HCT116 (cell line): ENCODE measurements at regions not wholly inside any gene's neighbourhood (a gene's known extent, or its start where the extent isn't known, plus 50 kb on each side); places are given as distances from the start of the nearest gene placed in this dataset.

Experiments
- CBX3 ChIP-seq: IDR thresholded peaks from 2 replicates; pipeline ENCODE4 v1.6.1; 2012; ENCODE audit warnings: low read depth
- CEBPB ChIP-seq: IDR thresholded peaks from 2 replicates; pipeline ENCODE4 v1.6.1; 2012; ENCODE audit warnings: low read depth
- CTCF ChIP-seq, 3 experiments: fragments of 200-600 bp in 1 of 3; sonication (generic) in 1 of 3; IDR thresholded peaks in 2 of 3; conservative IDR thresholded peaks in 1 of 3; 2 replicates each; pipeline ENCODE4 v1.5.1; 2012 to 2017; ENCODE audit warnings: low read depth in 2 of 3, low read length in 2 of 3, antibody characterized with exemption in 1 of 3, borderline replicate concordance in 1 of 3, control low read depth in 1 of 3, mild to moderate bottlenecking in 1 of 3, mixed read lengths in 1 of 3, mixed run types in 1 of 3, moderate library complexity in 1 of 3; ENCODE audit not compliant: insufficient read depth in 1 of 3
- EGR1 ChIP-seq: IDR thresholded peaks from 2 replicates; pipeline ENCODE4 v1.6.1; 2012; ENCODE audit warnings: low read depth
- EZH2phosphoT487 ChIP-seq: fragments of 200-600 bp; IDR thresholded peaks from 2 replicates; pipeline ENCODE4 v1.6.1; 2018; ENCODE audit warnings: antibody characterized with exemption, borderline replicate concordance
- FOSL1 ChIP-seq: IDR thresholded peaks from 2 replicates; pipeline ENCODE4 v1.6.1; 2012; ENCODE audit warnings: low read depth
- MAX ChIP-seq: IDR thresholded peaks from 2 replicates; pipeline ENCODE4 v1.6.1; 2012
- POLR2A ChIP-seq: IDR thresholded peaks from 2 replicates; pipeline ENCODE4 v1.7.0; 2011; ENCODE audit warnings: borderline replicate concordance; ENCODE audit not compliant: insufficient read depth, insufficient read length; ENCODE audit errors: extremely low read depth
- REST ChIP-seq: IDR thresholded peaks from 2 replicates; pipeline ENCODE4 v1.6.1; 2012; ENCODE audit warnings: low read depth
- SIN3A ChIP-seq: IDR thresholded peaks from 2 replicates; pipeline ENCODE4 v1.6.1; 2012; ENCODE audit warnings: low read depth
- SP1 ChIP-seq: IDR thresholded peaks from 2 replicates; pipeline ENCODE4 v1.6.1; 2012; ENCODE audit warnings: low read depth
- TCF7L2 ChIP-seq: IDR thresholded peaks from 2 replicates; pipeline ENCODE4 v1.7.0; 2011; ENCODE audit warnings: borderline replicate concordance, inconsistent platforms; ENCODE audit not compliant: insufficient read depth, insufficient read length; ENCODE audit errors: extremely low read depth

GRCh38 chr16:80346111-80346632 lies 194.6 kb upstream of the DYNLRB2 start:
- TF ChIP-seq EZH2phosphoT487 (no peak), REST (no peak), SP1 (no peak), CTCF (IDR thresholded peaks at IDR 0.05 in 2 of 3, conservative IDR thresholded peaks at IDR 0.05 in 1 of 3; ENCODE audit: borderline replicate concordance in 1 of 3, insufficient read depth in 1 of 3, low read depth in 2 of 3, low read length in 2 of 3) (no peak), POLR2A (no peak), MAX (no peak), EGR1 (no peak), FOSL1 (no peak), SIN3A (no peak), CBX3 (no peak), TCF7L2 (no peak), CEBPB (no peak)
